Body of pancreas (tissue), 4 donors: ENCODE measurements at regions not wholly inside any gene's neighbourhood (a gene's known extent, or its start where the extent isn't known, plus 50 kb on each side); places are given as distances from the start of the nearest gene placed in this dataset.

Experiments
- CTCF ChIP-seq, 7 experiments: fragments of 450-650 bp in 4 of 7; fragments of 200-600 bp in 3 of 7; sonication (generic) in 3 of 7; IDR thresholded peaks; one replicate each; pipeline ENCODE4 v1.5.1; 2016 to 2019; ENCODE audit warnings: antibody characterized with exemption in 7 of 7
- POLR2A ChIP-seq, 3 donors: fragments of 450-650 bp; IDR thresholded peaks; one replicate each; pipeline ENCODE4 v1.6.1; 2016; ENCODE audit warnings: antibody characterized with exemption in 3 of 3, mild to moderate bottlenecking in 2 of 3

DNA sequence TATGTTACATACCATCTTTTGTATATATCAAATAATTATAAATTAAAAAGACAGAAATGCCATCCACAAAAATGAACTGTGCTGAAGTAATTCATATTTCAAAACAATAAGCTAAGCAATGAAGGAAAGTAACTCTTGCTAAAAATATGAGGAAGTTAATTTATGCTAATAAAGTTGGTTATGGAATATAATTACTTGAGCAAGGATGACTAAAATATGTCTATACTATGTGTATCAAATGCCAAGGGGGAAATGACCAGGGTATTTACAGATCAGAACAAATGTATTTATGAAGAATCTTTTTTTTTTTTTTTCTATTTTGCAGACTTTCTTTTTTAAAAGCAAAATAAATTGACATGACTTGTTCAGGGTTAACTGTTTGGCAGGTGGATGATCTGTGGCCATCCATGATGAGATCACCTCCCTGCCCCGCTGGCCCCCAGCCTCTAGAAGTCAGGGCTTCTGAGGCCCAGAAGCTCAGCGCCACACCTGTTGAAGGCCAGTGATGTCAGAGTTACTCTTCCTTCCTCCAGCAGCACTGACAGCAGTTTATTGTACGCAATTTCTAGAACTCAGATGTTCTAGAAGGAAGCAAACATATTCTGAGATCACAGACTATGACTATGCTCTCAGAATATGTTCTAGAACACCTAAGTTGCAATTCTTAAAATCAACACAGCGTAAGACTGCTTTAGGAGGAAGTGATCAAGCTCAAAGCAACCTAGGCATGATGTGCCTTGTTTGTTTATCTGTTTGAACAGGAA, 196.1 kb upstream of the KLF14 start:
- TF ChIP-seq CTCF (IDR thresholded peaks at IDR 0.05) (no peak), POLR2A (IDR thresholded peaks at IDR 0.05) (no peak)
